BE2C (cell line): ENCODE measurements at regions not wholly inside any gene's neighbourhood (a gene's known extent, or its start where the extent isn't known, plus 50 kb on each side); places are given as distances from the start of the nearest gene placed in this dataset.

Experiments
- DNase-seq: peaks from one replicate; pipeline ENCODE4 v3.0.0-alpha.2; 2020
- H3K27me3 ChIP-seq: fragments of 250-450 bp; sonication (Bioruptor Pico); 2 replicates; pipeline ENCODE4 v1.5.1; 2020; ENCODE audit warnings: mild to moderate bottlenecking
- H3K36me3 ChIP-seq: fragments of 250-450 bp; sonication (Bioruptor Pico); 2 replicates; pipeline ENCODE4 v1.5.1; 2020; ENCODE audit warnings: mild to moderate bottlenecking
- H3K4me1 ChIP-seq: fragments of 250-450 bp; sonication (Bioruptor Pico); 2 replicates; pipeline ENCODE4 v1.5.1; 2020
- H3K4me3 ChIP-seq: 2 replicates; pipeline ENCODE4 v1.5.1; 2011; ENCODE audit warnings: low read depth, low read length
- H3K9me3 ChIP-seq: fragments of 250-450 bp; sonication (Bioruptor Pico); 2 replicates; pipeline ENCODE4 v1.5.1; 2020
- TF ChIP-seq, protein P1 (sequence below): IDR thresholded peaks from 2 replicates; pipeline ENCODE4 v1.5.1; 2012; ENCODE audit warnings: mild to moderate bottlenecking, low read depth, low read length

GRCh38 chr3:187985647-187986046, 168.3 kb upstream of the LPP start:
- H3K36me3 ChIP-seq: no peaks in the 10 kb centered on the region
- no peaks in the 10 kb centered on the region for H3K9me3 ChIP-seq
- DNase-seq: no peak
- H3K4me3 ChIP-seq: no peak overlapping the region
- TF ChIP-seq, protein P1, sequence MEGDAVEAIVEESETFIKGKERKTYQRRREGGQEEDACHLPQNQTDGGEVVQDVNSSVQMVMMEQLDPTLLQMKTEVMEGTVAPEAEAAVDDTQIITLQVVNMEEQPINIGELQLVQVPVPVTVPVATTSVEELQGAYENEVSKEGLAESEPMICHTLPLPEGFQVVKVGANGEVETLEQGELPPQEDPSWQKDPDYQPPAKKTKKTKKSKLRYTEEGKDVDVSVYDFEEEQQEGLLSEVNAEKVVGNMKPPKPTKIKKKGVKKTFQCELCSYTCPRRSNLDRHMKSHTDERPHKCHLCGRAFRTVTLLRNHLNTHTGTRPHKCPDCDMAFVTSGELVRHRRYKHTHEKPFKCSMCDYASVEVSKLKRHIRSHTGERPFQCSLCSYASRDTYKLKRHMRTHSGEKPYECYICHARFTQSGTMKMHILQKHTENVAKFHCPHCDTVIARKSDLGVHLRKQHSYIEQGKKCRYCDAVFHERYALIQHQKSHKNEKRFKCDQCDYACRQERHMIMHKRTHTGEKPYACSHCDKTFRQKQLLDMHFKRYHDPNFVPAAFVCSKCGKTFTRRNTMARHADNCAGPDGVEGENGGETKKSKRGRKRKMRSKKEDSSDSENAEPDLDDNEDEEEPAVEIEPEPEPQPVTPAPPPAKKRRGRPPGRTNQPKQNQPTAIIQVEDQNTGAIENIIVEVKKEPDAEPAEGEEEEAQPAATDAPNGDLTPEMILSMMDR: no peak
- H3K27me3 ChIP-seq: no peaks in the 10 kb centered on the region
- no peaks in the 10 kb centered on the region; the same call in 1 of the 2 replicates for H3K4me1 ChIP-seq

DNA sequence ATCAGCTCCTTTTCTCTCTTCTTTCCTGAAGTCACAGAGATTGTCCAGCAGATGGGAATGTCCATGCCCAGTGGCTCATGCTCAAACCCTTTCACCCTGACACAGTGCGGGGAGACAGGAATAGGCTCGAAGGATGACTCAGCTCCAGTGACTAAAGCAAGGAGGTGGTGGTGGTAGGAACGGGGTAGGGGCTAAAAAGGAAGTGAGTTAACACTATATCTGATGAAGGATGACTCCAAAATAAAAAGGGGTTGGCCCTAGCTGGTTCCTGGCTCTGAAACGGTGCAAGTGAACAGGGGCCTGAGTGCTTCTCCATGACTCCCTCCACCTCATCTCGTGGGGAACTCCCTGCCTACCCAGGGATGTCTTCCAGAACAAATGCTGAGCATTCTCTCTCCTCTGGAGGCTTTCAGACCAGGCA, 167.4 kb upstream of the LPP start:
- H3K4me1 ChIP-seq: no peaks in the 10 kb centered on the region; the same call in 1 of the 2 replicates
- H3K36me3 ChIP-seq: no peaks in the 10 kb centered on the region
- TF ChIP-seq, protein P1: no peak
- H3K27me3 ChIP-seq: no peaks in the 10 kb centered on the region
- no peaks in the 10 kb centered on the region for H3K9me3 ChIP-seq
- no peak overlapping the region for H3K4me3 ChIP-seq
- no peak for DNase-seq

GRCh38 chr3:187987187-187987586, 166.8 kb upstream of the LPP start:
- no peak overlapping the region for H3K4me3 ChIP-seq
- H3K36me3 ChIP-seq: no peaks in the 10 kb centered on the region
- no peaks in the 10 kb centered on the region for H3K27me3 ChIP-seq
- TF ChIP-seq, protein P1: no peak
- H3K9me3 ChIP-seq: no peaks in the 10 kb centered on the region
- no peaks in the 10 kb centered on the region for H3K4me1 ChIP-seq
- DNase-seq: no peak

- H3K27me3 ChIP-seq: no peaks in the 10 kb centered on the region
- no peaks in the 10 kb centered on the region for H3K4me1 ChIP-seq
- H3K4me3 ChIP-seq: no peak overlapping the region
- TF ChIP-seq, protein P1: no peak
- H3K9me3 ChIP-seq: no peaks in the 10 kb centered on the region
- no peaks in the 10 kb centered on the region for H3K36me3 ChIP-seq
- DNase-seq: no peak
Observed at GRCh38 chr3:187987924-187988323, 166.0 kb upstream of the LPP start.

GRCh38 chr3:187989575-187990153, 164.3 kb upstream of the LPP start:
- H3K4me1 ChIP-seq: no peaks in the 10 kb centered on the region
- no peaks in the 10 kb centered on the region for H3K9me3 ChIP-seq
- H3K36me3 ChIP-seq: no peaks in the 10 kb centered on the region
- DNase-seq: no peak
- H3K27me3 ChIP-seq: no peaks in the 10 kb centered on the region
- H3K4me3 ChIP-seq: no peak overlapping the region
- TF ChIP-seq, protein P1: no peak

DNA sequence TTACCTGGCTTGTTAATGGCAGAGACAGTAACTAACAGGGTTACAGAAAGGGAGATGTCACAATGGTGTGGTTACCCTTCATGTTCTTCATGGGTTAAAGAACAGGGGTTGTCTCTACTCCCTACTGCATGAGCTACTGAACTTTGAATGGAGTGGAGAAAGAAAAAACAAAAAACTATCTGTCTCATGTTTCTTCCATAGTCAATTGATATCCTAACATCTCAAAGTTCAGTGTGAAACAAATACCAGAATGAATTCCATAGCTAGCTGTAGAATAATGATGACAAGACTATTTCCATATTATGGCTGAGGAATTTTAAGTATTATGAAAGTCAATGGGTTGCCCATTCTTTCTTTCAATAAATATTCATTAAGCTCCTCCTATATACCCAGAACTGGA, 161.3 kb upstream of the LPP start:
- no peak overlapping the region for H3K4me3 ChIP-seq
- H3K4me1 ChIP-seq: no peaks in the 10 kb centered on the region
- TF ChIP-seq, protein P1: no peak
- no peaks in the 10 kb centered on the region for H3K27me3 ChIP-seq
- DNase-seq: no peak
- no peaks in the 10 kb centered on the region for H3K9me3 ChIP-seq
- H3K36me3 ChIP-seq: no peaks in the 10 kb centered on the region
